ENCODE measurements at regions not wholly inside any gene's neighbourhood (a gene's known extent, or its start where the extent isn't known, plus 50 kb on each side); places are given as distances from the start of the nearest gene placed in this dataset.

DNA sequence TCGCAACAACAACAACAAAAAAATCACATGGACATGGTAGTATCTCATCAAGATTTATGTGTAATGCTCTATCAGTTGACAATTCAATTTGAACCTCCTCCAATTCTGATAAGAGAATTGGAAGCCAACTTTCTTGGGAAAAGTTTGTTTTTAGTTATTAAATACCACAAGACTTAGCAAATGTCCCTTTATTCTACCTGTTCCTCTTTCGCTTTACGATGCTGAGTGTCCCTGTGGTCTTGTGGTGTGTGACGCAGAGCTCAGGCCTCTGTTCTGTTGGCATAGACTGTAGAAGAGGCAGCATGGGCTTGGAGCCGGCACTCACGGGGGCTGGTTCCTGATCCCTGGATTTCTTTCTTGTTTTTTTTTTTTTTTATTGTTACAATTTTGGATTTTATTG is 76.7 kb downstream of the PSMB1 start:
- no peak for TF ChIP-seq EZH2 (IDR thresholded peaks at IDR 0.05; ENCODE audit: low read depth)
- TF ChIP-seq, protein P1, sequence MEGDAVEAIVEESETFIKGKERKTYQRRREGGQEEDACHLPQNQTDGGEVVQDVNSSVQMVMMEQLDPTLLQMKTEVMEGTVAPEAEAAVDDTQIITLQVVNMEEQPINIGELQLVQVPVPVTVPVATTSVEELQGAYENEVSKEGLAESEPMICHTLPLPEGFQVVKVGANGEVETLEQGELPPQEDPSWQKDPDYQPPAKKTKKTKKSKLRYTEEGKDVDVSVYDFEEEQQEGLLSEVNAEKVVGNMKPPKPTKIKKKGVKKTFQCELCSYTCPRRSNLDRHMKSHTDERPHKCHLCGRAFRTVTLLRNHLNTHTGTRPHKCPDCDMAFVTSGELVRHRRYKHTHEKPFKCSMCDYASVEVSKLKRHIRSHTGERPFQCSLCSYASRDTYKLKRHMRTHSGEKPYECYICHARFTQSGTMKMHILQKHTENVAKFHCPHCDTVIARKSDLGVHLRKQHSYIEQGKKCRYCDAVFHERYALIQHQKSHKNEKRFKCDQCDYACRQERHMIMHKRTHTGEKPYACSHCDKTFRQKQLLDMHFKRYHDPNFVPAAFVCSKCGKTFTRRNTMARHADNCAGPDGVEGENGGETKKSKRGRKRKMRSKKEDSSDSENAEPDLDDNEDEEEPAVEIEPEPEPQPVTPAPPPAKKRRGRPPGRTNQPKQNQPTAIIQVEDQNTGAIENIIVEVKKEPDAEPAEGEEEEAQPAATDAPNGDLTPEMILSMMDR (conservative IDR thresholded peaks at IDR 0.05), result no peak

Data from PC-9 (cell line).